GM23248 (cell line): ENCODE measurements at regions not wholly inside any gene's neighbourhood (a gene's known extent, or its start where the extent isn't known, plus 50 kb on each side); places are given as distances from the start of the nearest gene placed in this dataset.

Experiments
- EZH2 ChIP-seq: fragments of 200-600 bp; sonication (generic); IDR thresholded peaks from 2 replicates; pipeline ENCODE4 v1.6.1; 2018; ENCODE audit warnings: antibody characterized with exemption, mild to moderate bottlenecking; ENCODE audit not compliant: insufficient read depth, poor library complexity, severe bottlenecking
- EZH2phosphoT487 ChIP-seq: fragments of 200-600 bp; sonication (generic); IDR thresholded peaks from 2 replicates; pipeline ENCODE4 v1.6.1; 2018; ENCODE audit warnings: antibody characterized with exemption, moderate library complexity, mild to moderate bottlenecking, low read depth; ENCODE audit not compliant: insufficient read depth

DNA sequence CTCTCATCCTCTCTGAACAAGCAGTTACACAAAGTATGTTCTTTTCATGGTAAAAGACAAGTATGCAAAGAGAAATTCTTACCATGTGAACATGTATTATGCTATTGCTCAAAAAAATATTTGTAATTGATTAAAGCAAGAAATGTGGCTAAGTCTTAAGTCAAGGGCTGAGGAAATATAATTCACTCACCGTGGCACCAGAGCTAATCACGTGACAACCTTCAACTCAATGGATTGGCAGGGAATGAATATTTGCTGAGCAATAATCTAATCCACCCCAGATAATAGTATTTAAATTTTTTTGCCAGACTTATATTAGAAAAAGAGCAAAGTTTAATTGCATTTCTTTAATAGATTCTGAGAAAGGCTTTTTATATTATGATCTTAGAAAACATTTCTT, 310.2 kb downstream of the HS3ST1 start:
- no peak for TF ChIP-seq EZH2
- TF ChIP-seq EZH2phosphoT487, result no peak
